ENCODE measurements at regions not wholly inside any gene's neighbourhood (a gene's known extent, or its start where the extent isn't known, plus 50 kb on each side); places are given as distances from the start of the nearest gene placed in this dataset.
"Not testable (repeated sequence)": the region's sequence is repeated elsewhere in the genome, so short reads cannot be mapped to it uniquely, and the experiment has no call there.

- H3K36me3 ChIP-seq (ENCODE audit: control insufficient read depth in 5 of 5, insufficient read depth in 5 of 5, low read length in 5 of 5) = no peaks in the 10 kb centered on the region
- H3K27ac ChIP-seq (ENCODE audit: low read depth, low read length) = no peak overlapping the region
- no peak overlapping the region for H3K9ac ChIP-seq (ENCODE audit: low read length in 5 of 5)
- H3K27me3 ChIP-seq (ENCODE audit: control insufficient read depth in 5 of 5, insufficient read depth in 4 of 5, low read length in 5 of 5) = no peaks in the 10 kb centered on the region
- no peaks in the 10 kb centered on the region for H3K9me3 ChIP-seq (ENCODE audit: control insufficient read depth in 5 of 5, low read length in 5 of 5)
- H3K4me3 ChIP-seq (ENCODE audit: low read depth in 1 of 5, low read length in 5 of 5) = no peak overlapping the region
- H3K4me1 ChIP-seq (ENCODE audit: control insufficient read depth in 5 of 5, insufficient read depth in 5 of 5, low read length in 5 of 5) = no peaks in the 10 kb centered on the region
These were observed 391.3 kb downstream of the CCSER2 start for GRCh38 chr10:84719687-84720086.

GRCh38 chr10:84727398-84727797, 399.0 kb downstream of the CCSER2 start:
- Histone ChIP-seq H3K4me3 (ENCODE audit: low read depth in 1 of 5, low read length in 5 of 5) (no peak overlapping the region), H3K36me3 (ENCODE audit: control insufficient read depth in 5 of 5, insufficient read depth in 5 of 5, low read length in 5 of 5) (no peaks in the 10 kb centered on the region), H3K9ac (ENCODE audit: low read length in 5 of 5) (no peak overlapping the region), H3K27me3 (ENCODE audit: control insufficient read depth in 5 of 5, insufficient read depth in 4 of 5, low read length in 5 of 5) (no peaks in the 10 kb centered on the region), H3K27ac (ENCODE audit: low read depth, low read length) (no peak overlapping the region), H3K4me1 (ENCODE audit: control insufficient read depth in 5 of 5, insufficient read depth in 5 of 5, low read length in 5 of 5) (no peaks in the 10 kb centered on the region), H3K9me3 (ENCODE audit: control insufficient read depth in 5 of 5, low read length in 5 of 5) (no peaks in the 10 kb centered on the region)

- not testable (repeated sequence) for H3K36me3 ChIP-seq (ENCODE audit: control insufficient read depth in 5 of 5, insufficient read depth in 5 of 5, low read length in 5 of 5); H3K4me1 ChIP-seq (ENCODE audit: control insufficient read depth in 5 of 5, insufficient read depth in 5 of 5, low read length in 5 of 5); H3K27me3 ChIP-seq (ENCODE audit: control insufficient read depth in 5 of 5, insufficient read depth in 4 of 5, low read length in 5 of 5); H3K9ac ChIP-seq (ENCODE audit: low read length in 5 of 5); H3K9me3 ChIP-seq (ENCODE audit: control insufficient read depth in 5 of 5, low read length in 5 of 5); H3K4me3 ChIP-seq (ENCODE audit: low read depth in 1 of 5, low read length in 5 of 5); H3K27ac ChIP-seq (ENCODE audit: low read depth, low read length)
These were observed 410.7 kb downstream of the CCSER2 start for GRCh38 chr10:84739126-84739525.

GRCh38 chr10:84739641-84740040, 411.3 kb downstream of the CCSER2 start:
- H3K9ac ChIP-seq (ENCODE audit: low read length in 5 of 5) = no peak overlapping the region
- no peaks in the 10 kb centered on the region for H3K36me3 ChIP-seq (ENCODE audit: control insufficient read depth in 5 of 5, insufficient read depth in 5 of 5, low read length in 5 of 5)
- no peaks in the 10 kb centered on the region for H3K4me1 ChIP-seq (ENCODE audit: control insufficient read depth in 5 of 5, insufficient read depth in 5 of 5, low read length in 5 of 5)
- H3K9me3 ChIP-seq (ENCODE audit: control insufficient read depth in 5 of 5, low read length in 5 of 5) = no peaks in the 10 kb centered on the region
- H3K27me3 ChIP-seq (ENCODE audit: control insufficient read depth in 5 of 5, insufficient read depth in 4 of 5, low read length in 5 of 5) = no peaks in the 10 kb centered on the region
- H3K27ac ChIP-seq (ENCODE audit: low read depth, low read length) = no peak overlapping the region
- no peak overlapping the region for H3K4me3 ChIP-seq (ENCODE audit: low read depth in 1 of 5, low read length in 5 of 5)

- H3K4me1 ChIP-seq (ENCODE audit: control insufficient read depth in 5 of 5, insufficient read depth in 5 of 5, low read length in 5 of 5) = no peaks in the 10 kb centered on the region
- H3K9ac ChIP-seq (ENCODE audit: low read length in 5 of 5) = no peak overlapping the region
- H3K4me3 ChIP-seq (ENCODE audit: low read depth in 1 of 5, low read length in 5 of 5) = no peak overlapping the region
- H3K9me3 ChIP-seq (ENCODE audit: control insufficient read depth in 5 of 5, low read length in 5 of 5) = no peaks in the 10 kb centered on the region
- H3K27me3 ChIP-seq (ENCODE audit: control insufficient read depth in 5 of 5, insufficient read depth in 4 of 5, low read length in 5 of 5) = no peaks in the 10 kb centered on the region
- no peaks in the 10 kb centered on the region for H3K36me3 ChIP-seq (ENCODE audit: control insufficient read depth in 5 of 5, insufficient read depth in 5 of 5, low read length in 5 of 5)
- no peak overlapping the region for H3K27ac ChIP-seq (ENCODE audit: low read depth, low read length)
These were observed 415.1 kb downstream of the CCSER2 start for GRCh38 chr10:84743483-84743882.

GRCh38 chr10:84755311-84755710, 426.9 kb downstream of the CCSER2 start:
- Histone ChIP-seq H3K4me1 (ENCODE audit: control insufficient read depth in 5 of 5, insufficient read depth in 5 of 5, low read length in 5 of 5) (no peaks in the 10 kb centered on the region), H3K27me3 (ENCODE audit: control insufficient read depth in 5 of 5, insufficient read depth in 4 of 5, low read length in 5 of 5) (no peaks in the 10 kb centered on the region), H3K9ac (ENCODE audit: low read length in 5 of 5) (no peak overlapping the region), H3K4me3 (ENCODE audit: low read depth in 1 of 5, low read length in 5 of 5) (no peak overlapping the region), H3K27ac (ENCODE audit: low read depth, low read length) (no peak overlapping the region), H3K9me3 (ENCODE audit: control insufficient read depth in 5 of 5, low read length in 5 of 5) (no peaks in the 10 kb centered on the region), H3K36me3 (ENCODE audit: control insufficient read depth in 5 of 5, insufficient read depth in 5 of 5, low read length in 5 of 5) (no peaks in the 10 kb centered on the region)

- not testable (repeated sequence) for H3K27ac ChIP-seq (ENCODE audit: low read depth, low read length); H3K36me3 ChIP-seq (ENCODE audit: control insufficient read depth in 5 of 5, insufficient read depth in 5 of 5, low read length in 5 of 5); H3K27me3 ChIP-seq (ENCODE audit: control insufficient read depth in 5 of 5, insufficient read depth in 4 of 5, low read length in 5 of 5); H3K4me1 ChIP-seq (ENCODE audit: control insufficient read depth in 5 of 5, insufficient read depth in 5 of 5, low read length in 5 of 5); H3K9ac ChIP-seq (ENCODE audit: low read length in 5 of 5); H3K4me3 ChIP-seq (ENCODE audit: low read depth in 1 of 5, low read length in 5 of 5); H3K9me3 ChIP-seq (ENCODE audit: control insufficient read depth in 5 of 5, low read length in 5 of 5)
These were observed 428.3 kb downstream of the CCSER2 start for GRCh38 chr10:84756653-84757052.

GRCh38 chr10:84761994-84762614, 433.7 kb downstream of the CCSER2 start:
- H3K4me3 ChIP-seq (ENCODE audit: low read depth in 1 of 5, low read length in 5 of 5); H3K27me3 ChIP-seq (ENCODE audit: control insufficient read depth in 5 of 5, insufficient read depth in 4 of 5, low read length in 5 of 5); H3K27ac ChIP-seq (ENCODE audit: low read depth, low read length); H3K4me1 ChIP-seq (ENCODE audit: control insufficient read depth in 5 of 5, insufficient read depth in 5 of 5, low read length in 5 of 5); H3K9me3 ChIP-seq (ENCODE audit: control insufficient read depth in 5 of 5, low read length in 5 of 5); H3K36me3 ChIP-seq (ENCODE audit: control insufficient read depth in 5 of 5, insufficient read depth in 5 of 5, low read length in 5 of 5); H3K9ac ChIP-seq (ENCODE audit: low read length in 5 of 5): not testable (repeated sequence)

GRCh38 chr10:84762754-84763394, 434.5 kb downstream of the CCSER2 start:
- H3K9me3 ChIP-seq (ENCODE audit: control insufficient read depth in 5 of 5, low read length in 5 of 5) = peaks cover 0 to 4% (median 0%) of the 10 kb centered on the region in 5 donors
- H3K36me3 ChIP-seq (ENCODE audit: control insufficient read depth in 5 of 5, insufficient read depth in 5 of 5, low read length in 5 of 5) = no peaks in the 10 kb centered on the region
- H3K27ac ChIP-seq (ENCODE audit: low read depth, low read length) = no peak overlapping the region
- no peaks in the 10 kb centered on the region for H3K27me3 ChIP-seq (ENCODE audit: control insufficient read depth in 5 of 5, insufficient read depth in 4 of 5, low read length in 5 of 5)
- H3K4me1 ChIP-seq (ENCODE audit: control insufficient read depth in 5 of 5, insufficient read depth in 5 of 5, low read length in 5 of 5) = peaks cover 0 to 8% (median 0%) of the 10 kb centered on the region in 5 donors
- no peak overlapping the region for H3K9ac ChIP-seq (ENCODE audit: low read length in 5 of 5)
- no peak overlapping the region for H3K4me3 ChIP-seq (ENCODE audit: low read depth in 1 of 5, low read length in 5 of 5)

- Histone ChIP-seq H3K9ac (ENCODE audit: low read length in 5 of 5) (no peak overlapping the region), H3K27ac (ENCODE audit: low read depth, low read length) (no peak overlapping the region)
These were observed 435.6 kb downstream of the CCSER2 start for GRCh38 chr10:84763965-84764364.

More at GRCh38 chr10:84763965-84764364, 435.6 kb downstream of the CCSER2 start:
- H3K4me3 ChIP-seq (ENCODE audit: low read depth in 1 of 5, low read length in 5 of 5) = no peak overlapping the region
- H3K27me3 ChIP-seq (ENCODE audit: control insufficient read depth in 5 of 5, insufficient read depth in 4 of 5, low read length in 5 of 5) = no peaks in the 10 kb centered on the region
- peaks cover 0 to 4% (median 0%) of the 10 kb centered on the region in 5 donors for H3K9me3 ChIP-seq (ENCODE audit: control insufficient read depth in 5 of 5, low read length in 5 of 5)
- no peaks in the 10 kb centered on the region for H3K36me3 ChIP-seq (ENCODE audit: control insufficient read depth in 5 of 5, insufficient read depth in 5 of 5, low read length in 5 of 5)
- H3K4me1 ChIP-seq (ENCODE audit: control insufficient read depth in 5 of 5, insufficient read depth in 5 of 5, low read length in 5 of 5) = peaks cover 0 to 8% (median 0%) of the 10 kb centered on the region in 5 donors

All from subcutaneous abdominal adipose tissue (tissue), 5 donors.